B cell (primary cell): ENCODE measurements at regions not wholly inside any gene's neighbourhood (a gene's known extent, or its start where the extent isn't known, plus 50 kb on each side); places are given as distances from the start of the nearest gene placed in this dataset.

Source experiments
- ATAC-seq: fragments of 200-7000 bp; cut with Tn5 transposase; one replicate; pipeline ENCODE4 v1.10.0; 2021; ENCODE audit warnings: low read depth, mild to moderate bottlenecking, moderate number of reproducible peaks, moderate library complexity
- CTCF ChIA-PET: fragments of 350-600 bp; sonication (Branson Sonifier 250); formaldehyde crosslinking; loops from one replicate; lab custom pipeline; 2021; ENCODE audit warnings: antibody characterized with exemption, inconsistent platforms; lab: Charles Lee
- POLR2A ChIA-PET: fragments of 350-600 bp; sonication (Branson Sonifier 250); formaldehyde crosslinking; loops from one replicate; lab custom pipeline; 2021; ENCODE audit warnings: antibody characterized with exemption; lab: Charles Lee
- DNase-seq: peaks from one replicate; pipeline ENCODE4 v3.0.0; 2013
- H2AFZ ChIP-seq: 2 replicates; pipeline ENCODE4 v1.6.1; 2012; ENCODE audit warnings: mild to moderate bottlenecking, low read depth, low read length; ENCODE audit not compliant: insufficient read depth, poor library complexity, severe bottlenecking
- H3K27ac ChIP-seq, 2 donors: 1 replicate in 1 of 2; 2 replicates in 1 of 2; pipeline ENCODE4 v1.5.1; 2012 to 2013; ENCODE audit warnings: low read length in 2 of 2, mild to moderate bottlenecking in 2 of 2, moderate library complexity in 1 of 2
- H3K27me3 ChIP-seq, 4 experiments: fragments of 200-600 bp in 1 of 4; sonication (generic) in 1 of 4; replicated peaks in 1 of 4; 1 replicate in 2 of 4; 2 replicates in 2 of 4; pipeline versions ENCODE4 v1.6.1 to v1.7.0; 2013 to 2016; ENCODE audit warnings: low read length in 3 of 4, mild to moderate bottlenecking in 2 of 4, mixed read lengths in 1 of 4, moderate library complexity in 1 of 4; ENCODE audit not compliant: insufficient read depth in 4 of 4, control insufficient read depth in 3 of 4; ENCODE audit errors: control extremely low read depth in 1 of 4
- H3K36me3 ChIP-seq, 2 experiments: replicated peaks in 1 of 2; 1 replicate in 1 of 2; 2 replicates in 1 of 2; pipeline versions ENCODE4 v1.6.1 to v1.7.1; 2013; ENCODE audit warnings: low read length in 1 of 2; ENCODE audit not compliant: insufficient read depth in 2 of 2, control insufficient read depth in 1 of 2; ENCODE audit errors: control extremely low read depth in 1 of 2, extremely low read depth in 1 of 2
- H3K4me1 ChIP-seq, 2 donors: fragments of 200-600 bp in 1 of 2; sonication (generic) in 1 of 2; 1 replicate in 1 of 2; 2 replicates in 1 of 2; pipeline versions ENCODE4 v1.5.1 to v1.6.1; 2013 to 2017; ENCODE audit warnings: low read length in 2 of 2; ENCODE audit not compliant: control insufficient read depth in 2 of 2, insufficient read depth in 2 of 2
- H3K4me2 ChIP-seq: replicated peaks from 2 replicates; pipeline ENCODE3; 2012; ENCODE audit warnings: mild to moderate bottlenecking, low read depth, low read length; ENCODE audit not compliant: poor library complexity, severe bottlenecking
- H3K4me3 ChIP-seq, 5 experiments: fragments of 200-600 bp in 1 of 5; sonication (generic) in 1 of 5; 1 replicate in 3 of 5; 2 replicates in 2 of 5; pipeline versions ENCODE4 v1.5.1 to v1.7.0; 2011 to 2016; ENCODE audit warnings: low read length in 4 of 5, mild to moderate bottlenecking in 4 of 5, low read depth in 2 of 5, control low read depth in 1 of 5, moderate library complexity in 1 of 5; ENCODE audit not compliant: insufficient read depth in 1 of 5; ENCODE audit errors: control extremely low read depth in 1 of 5, extremely low read depth in 1 of 5
- H3K79me2 ChIP-seq: fragments of 200-600 bp; sonication (generic); one replicate; pipeline ENCODE4 v1.6.0; 2016; ENCODE audit warnings: low read length; ENCODE audit not compliant: control insufficient read depth, insufficient read depth
- H3K9ac ChIP-seq: fragments of 200-600 bp; sonication (generic); 2 replicates; pipeline ENCODE4 v1.6.1; 2017; ENCODE audit warnings: mild to moderate bottlenecking, low read length, moderate library complexity
- H3K9me3 ChIP-seq, 3 donors: one replicate each; pipeline versions ENCODE4 v1.6.1 to v1.7.1; 2013; ENCODE audit warnings: low read length in 2 of 3; ENCODE audit not compliant: control insufficient read depth in 2 of 3, insufficient read depth in 1 of 3; ENCODE audit errors: control extremely low read depth in 1 of 3
- H4K20me1 ChIP-seq: 2 replicates; pipeline ENCODE4 v1.6.0; 2012; ENCODE audit warnings: mild to moderate bottlenecking, low read length; ENCODE audit not compliant: insufficient read depth, control insufficient read depth, poor library complexity, severe bottlenecking
- H3K27ac Mint-ChIP-seq: one replicate; pipeline ENCODE4 v1.8.0; 2021; ENCODE audit warnings: mixed read lengths
- H3K27me3 Mint-ChIP-seq: one replicate; pipeline ENCODE4 v1.8.0; 2021; ENCODE audit warnings: mixed read lengths
- H3K4me1 Mint-ChIP-seq: one replicate; pipeline ENCODE4 v1.8.0; 2021; ENCODE audit warnings: mixed read lengths
- H3K4me3 Mint-ChIP-seq: one replicate; pipeline ENCODE4 v1.8.0; 2021; ENCODE audit warnings: mixed read lengths
- H3K9me3 Mint-ChIP-seq: one replicate; pipeline ENCODE4 v1.8.0; 2022; ENCODE audit warnings: mixed read lengths; ENCODE audit not compliant: insufficient read depth
- CTCF ChIP-seq: fragments of 200-600 bp; IDR thresholded peaks from one replicate; pipeline ENCODE4 v1.8.0; 2022; ENCODE audit warnings: antibody characterized with exemption, mild to moderate bottlenecking
- EZH2 ChIP-seq: IDR thresholded peaks from 2 replicates; pipeline ENCODE4 v1.6.1; 2012; ENCODE audit warnings: borderline replicate concordance, low read depth, mild to moderate bottlenecking, moderate library complexity, low read length; ENCODE audit not compliant: insufficient read depth, poor library complexity, severe bottlenecking
- WGBS: methylation state at CpG from one replicate; pipeline ENCODE4 v1.1.5; 2013; ENCODE audit warnings: missing lambda C conversion rate; ENCODE audit not compliant: insufficient coverage; 5-methylcytosine and 5-hydroxymethylcytosine counted together
- intact Hi-C: fragments of 100-400 bp; cut with micrococcal nuclease; formaldehyde crosslinking; loops from one replicate; pipeline ENCODE4 v1.10.0; 2022

GRCh38 chr2:128438091-128438490 lies 119.4 kb upstream of the HS6ST1 start:
- peaks cover 3% of the 10 kb centered on the region for H3K4me1 Mint-ChIP-seq
- ATAC-seq (no peak), DNase-seq (no peak)
- no peaks in the 10 kb centered on the region for H3K9me3 ChIP-seq
- H3K27ac Mint-ChIP-seq: no peak overlapping the region
- H3K4me3 Mint-ChIP-seq: no peak overlapping the region
- POLR2A ChIA-PET: no interaction called here
- H4K20me1 ChIP-seq: no peaks in the 10 kb centered on the region
- intact Hi-C loops: no loop called here
- H3K79me2 ChIP-seq: no peaks in the 10 kb centered on the region
- H3K36me3 ChIP-seq: no peaks in the 10 kb centered on the region
- H3K27me3 Mint-ChIP-seq: peaks cover 6% of the 10 kb centered on the region
- peaks cover 0 to 3% (median 0%) of the 10 kb centered on the region in 4 experiments for H3K27me3 ChIP-seq
- no peak overlapping the region for H3K27ac ChIP-seq
- H2AFZ ChIP-seq: no peak overlapping the region
- no peak for TF ChIP-seq EZH2
- no peak for TF ChIP-seq CTCF
- H3K9ac ChIP-seq: no peak overlapping the region
- 92% methylated on average over 16 of the region's 16 CpGs for WGBS
- H3K4me3 ChIP-seq: no peak overlapping the region
- H3K4me1 ChIP-seq: no peaks in the 10 kb centered on the region
- CTCF ChIA-PET: no interaction called here
- H3K4me2 ChIP-seq: no peak overlapping the region
- H3K9me3 Mint-ChIP-seq: no peaks in the 10 kb centered on the region

GRCh38 chr2:128438586-128438985 lies 119.9 kb upstream of the HS6ST1 start:
- Histone ChIP-seq H3K79me2 (no peaks in the 10 kb centered on the region), H2AFZ (no peak overlapping the region), H3K27ac (no peak overlapping the region), H3K9ac (no peak overlapping the region), H3K9me3 (no peaks in the 10 kb centered on the region), H4K20me1 (no peaks in the 10 kb centered on the region), H3K36me3 (no peaks in the 10 kb centered on the region), H3K4me1 (no peaks in the 10 kb centered on the region), H3K27me3 (peaks cover 0 to 3% (median 0%) of the 10 kb centered on the region in 4 experiments), H3K4me2 (no peak overlapping the region), H3K4me3 (no peak overlapping the region)
- WGBS: 88% methylated on average over 14 of the region's 14 CpGs
- CTCF ChIA-PET: no interaction called here
- Mint-ChIP-seq H3K27me3 (peaks cover 8% of the 10 kb centered on the region), H3K4me3 (no peak overlapping the region), H3K27ac (no peak overlapping the region), H3K4me1 (peaks cover 3% of the 10 kb centered on the region), H3K9me3 (no peaks in the 10 kb centered on the region)
- POLR2A ChIA-PET: no interaction called here
- no peak for DNase-seq
- TF ChIP-seq EZH2 (no peak), CTCF (no peak)
- intact Hi-C loops: no loop called here
- no peak for ATAC-seq
